ENCODE measurements at regions not wholly inside any gene's neighbourhood (a gene's known extent, or its start where the extent isn't known, plus 50 kb on each side); places are given as distances from the start of the nearest gene placed in this dataset.
"Not testable (repeated sequence)": the region's sequence is repeated elsewhere in the genome, so short reads cannot be mapped to it uniquely, and the experiment has no call there.

DNA sequence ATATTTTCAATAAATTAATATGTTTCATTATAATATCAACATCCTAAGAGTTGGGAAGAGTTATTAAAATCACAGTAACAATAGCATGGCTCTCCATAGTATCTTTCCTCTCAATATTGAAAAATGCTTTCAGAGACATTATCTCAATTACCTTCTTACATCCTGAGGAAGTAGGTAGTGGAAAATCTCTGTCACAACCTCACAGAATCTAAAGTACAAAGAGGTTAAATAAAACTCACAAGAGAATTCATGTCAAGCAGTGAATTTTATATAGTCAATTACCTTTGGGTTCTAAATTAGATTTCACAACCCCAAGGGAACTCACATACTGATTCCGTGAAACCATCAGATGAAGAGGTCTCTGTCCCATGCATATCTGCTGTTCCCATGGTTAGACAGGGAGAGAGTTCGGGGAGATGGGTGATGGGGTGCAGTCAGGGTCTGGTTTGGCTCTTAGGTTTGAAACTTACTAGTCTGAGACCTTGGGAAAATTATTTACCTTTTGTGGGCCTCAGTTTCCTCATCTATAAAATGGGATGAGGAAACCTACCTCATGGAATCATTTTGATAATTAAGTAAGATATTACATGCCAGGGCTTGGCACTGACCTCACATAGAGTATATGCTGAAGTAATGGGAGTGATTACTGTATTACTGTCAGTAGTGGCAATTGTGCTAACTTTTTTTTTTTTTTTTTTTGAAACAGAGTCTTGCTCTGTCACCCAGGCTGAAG lies 74.0 kb upstream of the SNX9 start:
- peaks cover 0 to 4% of the 10 kb centered on the region in 2 donors for H3K4me1 ChIP-seq
- no peaks in the 10 kb centered on the region for H3K27me3 ChIP-seq
- TF ChIP-seq CTCF (IDR thresholded peaks at IDR 0.05): no peak
- TF ChIP-seq POLR2AphosphoS5 (IDR thresholded peaks at IDR 0.05): no peak
- no peak for TF ChIP-seq POLR2A (IDR thresholded peaks at IDR 0.05)
- no peaks in the 10 kb centered on the region for H3K9me3 ChIP-seq
- no peaks in the 10 kb centered on the region for H3K36me3 ChIP-seq
- intact Hi-C loops (cut with DNase I; ENCODE audit: low total_unique reads): no loop called here
- H3K4me3 ChIP-seq: no peak overlapping the region
- no peak for DNase-seq (ENCODE audit: low spot score in 2 of 2)
- H3K27ac ChIP-seq: no peak overlapping the region

DNA sequence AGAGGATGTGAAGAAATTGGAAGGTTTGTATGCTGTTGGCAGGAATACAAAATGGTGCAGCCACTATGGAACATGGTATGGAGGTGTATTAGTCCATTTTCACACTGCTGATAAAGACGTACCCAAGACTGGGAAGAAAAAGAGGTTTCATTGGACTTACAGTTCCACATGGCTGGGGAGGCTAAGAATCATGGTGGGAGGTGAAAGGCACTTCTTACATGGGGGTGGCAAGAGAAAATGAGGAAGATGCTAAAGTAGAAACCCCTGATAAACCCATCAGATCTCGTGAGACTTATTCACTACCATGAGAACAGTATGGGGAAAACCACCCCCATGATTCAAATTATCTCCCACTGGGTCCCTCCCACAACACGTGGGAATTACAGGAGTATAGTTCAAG lies 72.1 kb upstream of the SNX9 start:
- DNase-seq (ENCODE audit: low spot score in 2 of 2); H3K4me1 ChIP-seq; H3K4me3 ChIP-seq; H3K27me3 ChIP-seq; H3K36me3 ChIP-seq; intact Hi-C loops (cut with DNase I; ENCODE audit: low total_unique reads); H3K9me3 ChIP-seq; H3K27ac ChIP-seq: not testable (repeated sequence)

GRCh38 chr6:157751547-157752200 lies 71.4 kb upstream of the SNX9 start:
- Histone ChIP-seq H3K27ac (no peak overlapping the region), H3K36me3 (no peaks in the 10 kb centered on the region), H3K4me3 (no peak overlapping the region), H3K4me1 (peaks cover 0 to 4% of the 10 kb centered on the region in 2 donors), H3K27me3 (no peaks in the 10 kb centered on the region), H3K9me3 (no peaks in the 10 kb centered on the region)
- no peak for DNase-seq (ENCODE audit: low spot score in 2 of 2)
- intact Hi-C loops (cut with DNase I; ENCODE audit: low total_unique reads): no loop called here
- TF ChIP-seq CTCF (IDR thresholded peaks at IDR 0.05) (no peak), POLR2AphosphoS5 (IDR thresholded peaks at IDR 0.05) (no peak), POLR2A (IDR thresholded peaks at IDR 0.05) (no peak)

DNA sequence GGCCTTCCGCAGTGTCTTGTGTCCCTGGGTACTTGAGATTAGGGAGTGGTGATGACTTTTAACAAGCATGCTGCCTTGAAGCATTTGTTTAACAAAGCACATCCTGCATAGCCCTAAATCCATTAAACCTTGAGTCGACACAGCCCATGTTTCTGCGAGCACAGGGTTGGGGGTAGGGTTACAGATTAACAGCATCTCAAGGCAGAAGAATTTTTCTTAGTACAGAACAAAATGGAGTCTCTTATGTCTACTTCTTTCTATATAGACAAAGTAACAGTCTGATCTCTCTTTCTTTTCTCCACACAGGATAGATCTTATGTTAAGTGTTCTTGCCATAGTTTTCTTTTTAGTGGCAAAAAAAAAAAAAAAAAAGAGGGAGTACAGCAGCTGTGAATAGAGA lies 70.2 kb upstream of the SNX9 start:
- H3K4me1 ChIP-seq: not testable (repeated sequence)

GRCh38 chr6:157753291-157753690 lies 69.8 kb upstream of the SNX9 start:
- TF ChIP-seq CTCF (IDR thresholded peaks at IDR 0.05): no peak
- no peak for TF ChIP-seq POLR2AphosphoS5 (IDR thresholded peaks at IDR 0.05)
- TF ChIP-seq POLR2A (IDR thresholded peaks at IDR 0.05): no peak
- H3K9me3 ChIP-seq: no peaks in the 10 kb centered on the region
- H3K27me3 ChIP-seq: no peaks in the 10 kb centered on the region
- no peak overlapping the region for H3K4me3 ChIP-seq
- DNase-seq (ENCODE audit: low spot score in 2 of 2): no peak
- peaks cover 0 to 4% of the 10 kb centered on the region in 2 donors for H3K4me1 ChIP-seq
- peak overlapping the region; percentile 69 to 70 for H3K27ac ChIP-seq
- intact Hi-C loops (cut with DNase I; ENCODE audit: low total_unique reads): no loop called here
- H3K36me3 ChIP-seq: no peaks in the 10 kb centered on the region

More for the DNA sequence above, 70.2 kb upstream of the SNX9 start:
- intact Hi-C loops (cut with DNase I; ENCODE audit: low total_unique reads); H3K27me3 ChIP-seq; H3K4me3 ChIP-seq; DNase-seq (ENCODE audit: low spot score in 2 of 2); H3K36me3 ChIP-seq; H3K9me3 ChIP-seq: not testable (repeated sequence)
- peak overlapping the region in 1 of 2 donors; percentile 69 for H3K27ac ChIP-seq

DNA sequence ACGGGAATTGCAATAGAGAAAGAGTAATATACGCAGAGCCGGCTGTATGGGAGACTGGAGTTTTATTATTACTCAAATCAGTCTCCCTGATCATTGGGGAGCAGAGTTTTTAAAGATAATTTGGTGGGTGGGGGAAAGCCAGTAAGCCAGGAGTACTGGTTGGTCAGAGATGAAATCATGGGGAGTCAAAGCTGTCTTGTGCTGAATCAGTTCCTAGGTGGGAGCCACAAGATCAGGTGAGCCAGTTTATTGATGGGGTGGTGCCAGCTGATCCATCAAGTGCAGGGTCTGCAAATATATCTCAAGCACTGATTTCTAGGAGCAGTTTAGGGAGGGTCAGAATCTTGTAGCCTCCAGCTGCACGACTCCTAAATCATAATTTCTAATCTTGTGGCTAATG lies 69.2 kb upstream of the SNX9 start:
- H3K9me3 ChIP-seq; H3K27me3 ChIP-seq; H3K36me3 ChIP-seq; H3K4me1 ChIP-seq; DNase-seq (ENCODE audit: low spot score in 2 of 2); H3K4me3 ChIP-seq: not testable (repeated sequence)
- intact Hi-C loops (cut with DNase I; ENCODE audit: low total_unique reads): loop anchor here (2.0 kb wide), 1 partner anchor 77 kb away; no protein-coding TSS in a partner anchor
- H3K27ac ChIP-seq: peak overlapping the region; percentile 69 to 70
